Muscle layer of colon (tissue), 2 donors: ENCODE measurements at regions not wholly inside any gene's neighbourhood (a gene's known extent, or its start where the extent isn't known, plus 50 kb on each side); places are given as distances from the start of the nearest gene placed in this dataset.

Source experiments
- H3K27ac ChIP-seq: one replicate; pipeline ENCODE4 v1.7.0; 2013; ENCODE audit warnings: low read depth, mild to moderate bottlenecking, low read length, moderate library complexity
- H3K27me3 ChIP-seq, 2 donors: one replicate each; pipeline ENCODE4 v1.7.0; 2013; ENCODE audit warnings: low read length in 2 of 2, mild to moderate bottlenecking in 2 of 2; ENCODE audit not compliant: insufficient read depth in 2 of 2, control insufficient read depth in 1 of 2
- H3K36me3 ChIP-seq: one replicate; pipeline ENCODE4 v1.7.0; 2013; ENCODE audit warnings: mild to moderate bottlenecking, low read length; ENCODE audit not compliant: insufficient read depth
- H3K4me1 ChIP-seq: one replicate; pipeline ENCODE4 v1.7.0; 2013; ENCODE audit warnings: mild to moderate bottlenecking, low read length; ENCODE audit not compliant: insufficient read depth
- H3K4me3 ChIP-seq, 2 donors: one replicate each; pipeline ENCODE4 v1.7.0; 2013; ENCODE audit warnings: low read length in 2 of 2, low read depth in 1 of 2, mild to moderate bottlenecking in 1 of 2, moderate library complexity in 1 of 2
- H3K9ac ChIP-seq: one replicate; pipeline ENCODE4 v1.7.0; 2013; ENCODE audit warnings: low read length
- H3K9me3 ChIP-seq: one replicate; pipeline ENCODE4 v1.7.0; 2013; ENCODE audit warnings: mild to moderate bottlenecking, low read length
- donor health status: abdominal sarcoma.
- donor health status: Adenocarcinoma of cecum.

GRCh38 chr18:39389800-39390379, 1824.3 kb upstream of the CELF4 start:
- no peaks in the 10 kb centered on the region for H3K27me3 ChIP-seq
- no peak overlapping the region for H3K9ac ChIP-seq
- no peak overlapping the region for H3K27ac ChIP-seq
- no peaks in the 10 kb centered on the region for H3K36me3 ChIP-seq
- H3K9me3 ChIP-seq, result no peaks in the 10 kb centered on the region
- no peaks in the 10 kb centered on the region for H3K4me1 ChIP-seq
- no peak overlapping the region for H3K4me3 ChIP-seq

- Histone ChIP-seq H3K36me3 (no peaks in the 10 kb centered on the region), H3K4me1 (no peaks in the 10 kb centered on the region), H3K27ac (no peak overlapping the region), H3K9ac (no peak overlapping the region), H3K4me3 (no peak overlapping the region), H3K9me3 (no peaks in the 10 kb centered on the region), H3K27me3 (no peaks in the 10 kb centered on the region)
Observed at GRCh38 chr18:39380866-39381265, 1815.3 kb upstream of the CELF4 start.

DNA sequence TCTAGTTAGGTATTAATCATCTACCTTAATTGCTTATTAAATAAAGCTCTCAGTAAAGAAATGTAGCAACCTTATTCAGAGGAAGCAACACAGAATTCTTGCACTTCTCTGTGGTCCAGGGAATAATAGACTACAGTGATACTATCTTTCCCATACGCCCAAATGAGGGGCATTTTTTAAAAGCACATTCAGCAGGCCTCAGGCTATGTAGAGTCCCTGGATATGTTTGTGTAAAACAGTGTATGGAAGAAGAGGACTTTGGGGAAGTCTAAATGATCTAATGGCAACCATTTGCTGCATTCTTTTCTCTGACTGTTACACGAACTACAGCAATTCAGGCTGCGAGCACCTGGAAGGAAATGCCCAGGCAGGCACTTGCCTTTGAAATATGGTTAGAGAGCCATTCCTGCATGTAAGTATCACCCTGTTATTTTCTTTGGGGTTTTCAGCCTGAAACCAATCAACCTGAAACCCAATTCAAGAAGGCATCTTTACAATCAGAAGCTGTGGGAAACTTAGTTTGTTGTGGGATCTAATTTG, 1814.7 kb upstream of the CELF4 start:
- Histone ChIP-seq H3K27me3 (no peaks in the 10 kb centered on the region), H3K4me3 (no peak overlapping the region), H3K9ac (no peak overlapping the region), H3K36me3 (no peaks in the 10 kb centered on the region), H3K27ac (no peak overlapping the region), H3K4me1 (no peaks in the 10 kb centered on the region), H3K9me3 (no peaks in the 10 kb centered on the region)

- H3K9ac ChIP-seq, result no peak overlapping the region
- no peak overlapping the region for H3K27ac ChIP-seq
- no peaks in the 10 kb centered on the region for H3K4me1 ChIP-seq
- no peaks in the 10 kb centered on the region for H3K9me3 ChIP-seq
- H3K4me3 ChIP-seq, result no peak overlapping the region
- H3K36me3 ChIP-seq, result no peaks in the 10 kb centered on the region
- no peaks in the 10 kb centered on the region for H3K27me3 ChIP-seq
Observed at GRCh38 chr18:39375066-39375465, 1809.5 kb upstream of the CELF4 start.

DNA sequence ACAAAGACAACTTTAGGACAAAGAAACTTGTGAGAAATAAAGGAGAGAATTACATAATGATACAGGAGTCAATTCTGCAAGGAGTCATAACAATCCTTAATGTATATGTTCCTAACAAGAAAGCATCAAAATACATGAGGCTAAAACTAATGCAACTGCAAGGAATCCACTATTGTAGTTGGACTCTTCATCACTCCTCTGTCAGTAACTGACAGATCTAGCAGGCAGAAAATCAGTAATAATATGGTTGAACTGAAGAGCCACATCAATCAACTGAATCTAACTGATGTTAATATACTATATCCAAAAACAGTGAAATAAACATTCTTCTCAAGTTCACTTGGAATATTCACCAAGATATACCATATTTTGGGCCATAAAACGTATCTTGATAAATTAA, 1806.4 kb upstream of the CELF4 start:
- Histone ChIP-seq H3K9me3 (no peaks in the 10 kb centered on the region), H3K36me3 (no peaks in the 10 kb centered on the region), H3K27ac (no peak overlapping the region), H3K27me3 (no peaks in the 10 kb centered on the region), H3K4me1 (no peaks in the 10 kb centered on the region), H3K9ac (no peak overlapping the region), H3K4me3 (no peak overlapping the region)

DNA sequence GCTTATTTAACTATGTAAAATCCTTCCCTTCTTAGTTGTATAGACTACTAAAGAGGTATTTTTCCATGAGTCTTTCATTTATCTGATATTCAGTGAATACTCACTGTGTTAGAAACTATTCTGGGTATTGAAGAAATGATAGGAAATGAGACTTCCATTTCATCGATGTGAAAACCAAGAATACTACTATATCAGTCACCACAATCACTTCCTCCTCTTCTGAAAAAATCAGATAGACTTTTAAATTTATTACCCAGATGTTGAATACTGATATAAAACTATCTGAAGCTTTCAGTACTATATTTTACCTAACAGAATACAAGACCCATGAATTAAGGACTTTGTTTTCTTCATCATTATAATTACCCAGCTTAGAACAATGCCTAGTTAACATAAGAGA, 1801.1 kb upstream of the CELF4 start:
- H3K27ac ChIP-seq, result no peak overlapping the region
- no peaks in the 10 kb centered on the region for H3K9me3 ChIP-seq
- H3K4me3 ChIP-seq, result no peak overlapping the region
- H3K4me1 ChIP-seq, result no peaks in the 10 kb centered on the region
- H3K27me3 ChIP-seq, result no peaks in the 10 kb centered on the region
- no peaks in the 10 kb centered on the region for H3K36me3 ChIP-seq
- no peak overlapping the region for H3K9ac ChIP-seq

- no peak overlapping the region for H3K4me3 ChIP-seq
- no peaks in the 10 kb centered on the region for H3K4me1 ChIP-seq
- no peaks in the 10 kb centered on the region for H3K9me3 ChIP-seq
- no peaks in the 10 kb centered on the region for H3K27me3 ChIP-seq
- H3K9ac ChIP-seq, result no peak overlapping the region
- no peak overlapping the region for H3K27ac ChIP-seq
- H3K36me3 ChIP-seq, result no peaks in the 10 kb centered on the region
Observed at GRCh38 chr18:39365836-39366485, 1800.4 kb upstream of the CELF4 start.

- Histone ChIP-seq H3K27ac (no peak overlapping the region), H3K9me3 (no peaks in the 10 kb centered on the region), H3K9ac (no peak overlapping the region), H3K4me1 (no peaks in the 10 kb centered on the region), H3K36me3 (no peaks in the 10 kb centered on the region), H3K4me3 (no peak overlapping the region), H3K27me3 (no peaks in the 10 kb centered on the region)
Observed at GRCh38 chr18:39360072-39360471, 1794.5 kb upstream of the CELF4 start.

- Histone ChIP-seq H3K9ac (no peak overlapping the region), H3K27me3 (no peaks in the 10 kb centered on the region), H3K4me1 (no peaks in the 10 kb centered on the region), H3K27ac (no peak overlapping the region), H3K36me3 (no peaks in the 10 kb centered on the region), H3K4me3 (no peak overlapping the region), H3K9me3 (no peaks in the 10 kb centered on the region)
Observed at GRCh38 chr18:39359636-39360035, 1794.0 kb upstream of the CELF4 start.

DNA sequence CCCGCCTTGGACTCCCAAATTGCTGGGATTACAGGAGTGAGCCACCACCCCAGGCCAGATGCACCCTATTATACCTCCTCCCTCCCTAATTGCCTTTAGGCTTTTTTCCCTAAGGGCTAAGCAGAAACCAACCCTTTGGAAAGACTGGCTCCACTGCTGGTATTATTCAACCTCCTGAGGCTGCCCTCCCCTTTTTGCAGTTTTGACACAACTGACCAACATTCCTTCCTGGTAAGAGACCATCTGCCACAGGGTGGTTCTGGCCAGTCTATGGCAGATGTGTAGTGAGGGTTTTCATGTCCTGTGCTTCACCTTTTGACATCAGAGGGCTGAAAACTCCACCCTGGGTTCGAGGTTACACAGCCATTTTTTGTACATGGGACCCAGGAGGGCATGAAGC, 1785.3 kb upstream of the CELF4 start:
- H3K27ac ChIP-seq, result no peak overlapping the region
- no peaks in the 10 kb centered on the region for H3K9me3 ChIP-seq
- H3K27me3 ChIP-seq, result no peaks in the 10 kb centered on the region
- H3K4me3 ChIP-seq, result no peak overlapping the region
- no peaks in the 10 kb centered on the region for H3K36me3 ChIP-seq
- H3K4me1 ChIP-seq, result no peaks in the 10 kb centered on the region
- no peak overlapping the region for H3K9ac ChIP-seq

GRCh38 chr18:39349801-39350200, 1784.2 kb upstream of the CELF4 start:
- H3K4me3 ChIP-seq, result no peak overlapping the region
- no peaks in the 10 kb centered on the region for H3K9me3 ChIP-seq
- no peaks in the 10 kb centered on the region for H3K36me3 ChIP-seq
- no peak overlapping the region for H3K27ac ChIP-seq
- H3K4me1 ChIP-seq, result peaks cover 6% of the 10 kb centered on the region
- H3K27me3 ChIP-seq, result no peaks in the 10 kb centered on the region
- H3K9ac ChIP-seq, result no peak overlapping the region

GRCh38 chr18:39348757-39349156, 1783.2 kb upstream of the CELF4 start:
- Histone ChIP-seq H3K9ac (no peak overlapping the region), H3K27ac (no peak overlapping the region), H3K27me3 (no peaks in the 10 kb centered on the region), H3K4me3 (no peak overlapping the region), H3K4me1 (peaks cover 11% of the 10 kb centered on the region), H3K9me3 (no peaks in the 10 kb centered on the region), H3K36me3 (no peaks in the 10 kb centered on the region)
